COR-L47 (cell line): ENCODE measurements at regions not wholly inside any gene's neighbourhood (a gene's known extent, or its start where the extent isn't known, plus 50 kb on each side); places are given as distances from the start of the nearest gene placed in this dataset.
A peak's percentile ranks its signal among the peaks of the same experiment; 100 is the strongest.
"Not testable (repeated sequence)": the region's sequence is repeated elsewhere in the genome, so short reads cannot be mapped to it uniquely, and the experiment has no call there.

ENCODE experiments used
- DNase-seq: peaks from one replicate; lab custom pipeline; 2025; lab: John Stamatoyannopoulos, UW

- no peak for DNase-seq
Observed at GRCh38 chr1:58934706-58935105, 150.9 kb upstream of the JUN start.

- DNase-seq: no peak
Observed at GRCh38 chr1:58936973-58937372, 153.1 kb upstream of the JUN start.

- DNase-seq: no peak
Observed at GRCh38 chr1:58939146-58939545, 155.3 kb upstream of the JUN start.

- DNase-seq: no peak
Observed at GRCh38 chr1:58939666-58940370, 156.0 kb upstream of the JUN start.

- DNase-seq: no peak
Observed at GRCh38 chr1:58941471-58942289, 157.8 kb upstream of the JUN start.

GRCh38 chr1:58942759-58943191 lies 158.9 kb upstream of the JUN start:
- DNase-seq: peak; percentile 8

- no peak for DNase-seq
Observed at GRCh38 chr1:58943776-58944175, 159.9 kb upstream of the JUN start.

- no peak for DNase-seq
Observed at GRCh38 chr1:58944439-58944838, 160.6 kb upstream of the JUN start.

- DNase-seq: no peak
Observed at GRCh38 chr1:58946390-58946789, 162.5 kb upstream of the JUN start.

- DNase-seq: no peak
Observed at GRCh38 chr1:58948671-58949070, 164.8 kb upstream of the JUN start.

- DNase-seq: no peak
Observed at GRCh38 chr1:58949551-58950220, 165.8 kb upstream of the JUN start.

- no peak for DNase-seq
Observed at GRCh38 chr1:58950897-58951296, 167.1 kb upstream of the JUN start.

GRCh38 chr1:58953951-58954350 lies 170.1 kb upstream of the JUN start:
- not testable (repeated sequence) for DNase-seq

- DNase-seq: not testable (repeated sequence)
Observed at GRCh38 chr1:58963287-58963686, 179.4 kb upstream of the JUN start.

GRCh38 chr1:58964428-58964827 lies 180.6 kb upstream of the JUN start:
- DNase-seq: no peak

GRCh38 chr1:58964880-58965279 lies 181.0 kb upstream of the JUN start:
- no peak for DNase-seq

- no peak for DNase-seq
Observed at GRCh38 chr1:58966103-58966916, 182.5 kb upstream of the JUN start.

GRCh38 chr1:58966917-58967740 lies 183.3 kb upstream of the JUN start:
- DNase-seq: no peak

GRCh38 chr1:58968360-58968952 lies 184.6 kb upstream of the JUN start:
- no peak for DNase-seq

GRCh38 chr1:58969176-58969575 lies 185.3 kb upstream of the JUN start:
- not testable (repeated sequence) for DNase-seq
